H1 (cell line): ENCODE measurements at regions not wholly inside any gene's neighbourhood (a gene's known extent, or its start where the extent isn't known, plus 50 kb on each side); places are given as distances from the start of the nearest gene placed in this dataset.

Experiments
- CTCF ChIA-PET: fragments of 300-600 bp; sonication (Branson Sonifier 250); formaldehyde crosslinking; loops from one replicate; lab custom pipeline; 2021; ENCODE audit not compliant: partially characterized antibody; lab: Charles Lee
- POLR2A ChIA-PET: fragments of 300-600 bp; sonication (Branson Sonifier 250); formaldehyde crosslinking; loops from one replicate; lab custom pipeline; 2021; ENCODE audit warnings: inconsistent platforms; ENCODE audit not compliant: partially characterized antibody; lab: Charles Lee
- DNase-seq, 2 experiments: peaks; one replicate each; pipeline versions ENCODE4 v3.0.0 to v3.0.0-alpha.2; 2010 to 2022; ENCODE audit warnings: low spot score in 2 of 2, low read depth in 1 of 2, mixed read lengths in 1 of 2
- FAIRE-seq: peaks from 2 replicates; lab custom pipeline; 2011; peaks lifted over from hg19 to GRCh38; lab: Jason Lieb, UNC
- H2AFZ ChIP-seq: 2 replicates; pipeline ENCODE4 v1.8.1; 2012; ENCODE audit warnings: low read length, inconsistent platforms
- H2AK5ac ChIP-seq: 2 replicates; pipeline ENCODE4 v1.6.1; 2013; ENCODE audit warnings: low read depth, low read length
- H2BK120ac ChIP-seq: replicated peaks from 2 replicates; pipeline ENCODE3; 2013; ENCODE audit warnings: low read depth, low read length, inconsistent platforms
- H2BK12ac ChIP-seq: 2 replicates; pipeline ENCODE4 v1.6.1; 2013; ENCODE audit warnings: low read depth, low read length
- H2BK15ac ChIP-seq: 2 replicates; pipeline ENCODE4 v1.6.1; 2013; ENCODE audit warnings: low read length
- H2BK20ac ChIP-seq: 2 replicates; pipeline ENCODE4 v1.6.1; 2013; ENCODE audit warnings: low read length
- H2BK5ac ChIP-seq: 2 replicates; pipeline ENCODE4 v1.6.1; 2013; ENCODE audit warnings: low read depth, low read length
- H3K14ac ChIP-seq: 2 replicates; pipeline ENCODE4 v1.6.1; 2013; ENCODE audit warnings: inconsistent platforms; ENCODE audit not compliant: insufficient read length
- H3K18ac ChIP-seq: 2 replicates; pipeline ENCODE4 v1.6.1; 2013; ENCODE audit warnings: low read length; ENCODE audit errors: extremely low read depth
- H3K23ac ChIP-seq: 2 replicates; pipeline ENCODE4 v1.6.1; 2013; ENCODE audit warnings: inconsistent platforms; ENCODE audit not compliant: insufficient read length
- H3K23me2 ChIP-seq: 2 replicates; pipeline ENCODE4 v1.6.1; 2013; ENCODE audit warnings: low read depth, low read length
- H3K27ac ChIP-seq: 2 replicates; pipeline ENCODE4 v1.6.1; 2011; ENCODE audit warnings: low read depth, low read length, inconsistent platforms
- H3K27me3 ChIP-seq, 4 experiments: replicated peaks in 1 of 4; 1 replicate in 1 of 4; 2 replicates in 3 of 4; pipeline versions ENCODE4 v1.6.1 to v1.8.1; 2011 to 2013; ENCODE audit warnings: low read length in 3 of 4, mild to moderate bottlenecking in 3 of 4, inconsistent platforms in 2 of 4, mixed read lengths in 2 of 4, moderate library complexity in 1 of 4; ENCODE audit not compliant: control insufficient read depth in 3 of 4, insufficient read depth in 3 of 4; ENCODE audit errors: extremely low read depth in 1 of 4
- H3K36me3 ChIP-seq, 4 experiments: 2 replicates each; pipeline versions ENCODE4 v1.6.1 to v1.8.1; 2011 to 2013; ENCODE audit warnings: mild to moderate bottlenecking in 4 of 4, low read length in 3 of 4, moderate library complexity in 2 of 4, control low read depth in 1 of 4, inconsistent platforms in 1 of 4; ENCODE audit not compliant: insufficient read depth in 4 of 4, control insufficient read depth in 2 of 4
- H3K4ac ChIP-seq: replicated peaks from 2 replicates; pipeline ENCODE3; 2013; ENCODE audit warnings: low read length, low read depth, mixed read lengths, inconsistent platforms; ENCODE audit not compliant: insufficient read length
- H3K4me1 ChIP-seq, 4 experiments: replicated peaks in 1 of 4; 1 replicate in 1 of 4; 2 replicates in 3 of 4; pipeline versions ENCODE4 v1.6.1 to v1.8.1; 2011 to 2013; ENCODE audit warnings: low read length in 3 of 4, inconsistent platforms in 2 of 4, mixed read lengths in 1 of 4; ENCODE audit not compliant: insufficient read depth in 4 of 4, control insufficient read depth in 3 of 4
- H3K4me2 ChIP-seq, 2 experiments: 2 replicates each; pipeline versions ENCODE4 v1.6.1 to v1.8.1; 2011 to 2013; ENCODE audit warnings: low read depth in 2 of 2, low read length in 2 of 2, control low read depth in 1 of 2, inconsistent platforms in 1 of 2, mild to moderate bottlenecking in 1 of 2; ENCODE audit not compliant: insufficient read depth in 1 of 2
- H3K4me3 ChIP-seq, 4 experiments: fragments of 200-600, 300-600 bp in 1 of 4; sonication (generic), shearing (Covaris generic), sonication (Bioruptor Twin) in 1 of 4; 2 replicates each; pipeline versions ENCODE4 v1.5.1 to v1.8.1; 2011 to 2016; ENCODE audit warnings: low read length in 4 of 4, low read depth in 3 of 4, control low read depth in 2 of 4, inconsistent platforms in 2 of 4, mild to moderate bottlenecking in 2 of 4, mixed read lengths in 1 of 4, moderate library complexity in 1 of 4; ENCODE audit not compliant: insufficient read depth in 2 of 4; ENCODE audit errors: extremely low read depth in 1 of 4
- H3K56ac ChIP-seq: replicated peaks from 2 replicates; pipeline ENCODE3; 2013; ENCODE audit warnings: low read depth, mild to moderate bottlenecking, mixed read lengths, low read length, inconsistent platforms; ENCODE audit not compliant: insufficient read length
- H3K79me1 ChIP-seq: 2 replicates; pipeline ENCODE4 v1.6.1; 2013; ENCODE audit warnings: low read depth, low read length, control low read depth
- H3K79me2 ChIP-seq, 2 experiments: 2 replicates each; pipeline versions ENCODE4 v1.6.1 to v1.8.1; 2012 to 2013; ENCODE audit warnings: low read length in 2 of 2, mild to moderate bottlenecking in 2 of 2, inconsistent platforms in 1 of 2; ENCODE audit not compliant: insufficient read depth in 2 of 2, control insufficient read depth in 1 of 2
- H3K9ac ChIP-seq, 4 experiments: replicated peaks in 1 of 4; 1 replicate in 1 of 4; 2 replicates in 3 of 4; pipeline versions ENCODE4 v1.6.1 to v1.8.1; 2011 to 2013; ENCODE audit warnings: low read depth in 3 of 4, low read length in 3 of 4, control low read depth in 2 of 4, mild to moderate bottlenecking in 2 of 4, moderate library complexity in 2 of 4, inconsistent platforms in 1 of 4; ENCODE audit errors: extremely low read depth in 1 of 4
- H3K9me3 ChIP-seq, 2 experiments: 2 replicates each; pipeline versions ENCODE4 v1.6.1 to v1.8.1; 2012 to 2013; ENCODE audit warnings: mild to moderate bottlenecking in 2 of 2, moderate library complexity in 2 of 2, control low read depth in 1 of 2, inconsistent platforms in 1 of 2, low read depth in 1 of 2, low read length in 1 of 2, mixed read lengths in 1 of 2; ENCODE audit not compliant: insufficient read depth in 2 of 2
- H4K20me1 ChIP-seq, 2 experiments: replicated peaks in 1 of 2; 2 replicates each; pipeline versions ENCODE3 to v1.8.1; 2011 to 2013; ENCODE audit warnings: inconsistent platforms in 2 of 2, low read length in 2 of 2, mild to moderate bottlenecking in 1 of 2; ENCODE audit not compliant: insufficient read depth in 2 of 2, control insufficient read depth in 1 of 2
- H4K5ac ChIP-seq: 2 replicates; pipeline ENCODE4 v1.6.1; 2013; ENCODE audit warnings: low read length, low read depth, mixed read lengths, inconsistent platforms; ENCODE audit not compliant: insufficient read length
- H4K8ac ChIP-seq: 2 replicates; pipeline ENCODE4 v1.8.0; 2013; ENCODE audit warnings: mild to moderate bottlenecking, moderate library complexity, low read length, inconsistent platforms; ENCODE audit not compliant: insufficient read depth; ENCODE audit errors: extremely low read depth
- H4K91ac ChIP-seq: replicated peaks from 2 replicates; pipeline ENCODE3; 2013; ENCODE audit warnings: low read length, mixed read lengths, inconsistent platforms; ENCODE audit not compliant: insufficient read length
- KDM5A ChIP-seq: fragments of 200-600 bp; IDR thresholded peaks from 2 replicates; pipeline ENCODE4 v1.7.1; 2012; ENCODE audit warnings: mild to moderate bottlenecking, low read length, inconsistent platforms, mixed read lengths
- POU5F1 ChIP-seq: IDR thresholded peaks from 2 replicates; pipeline ENCODE4 v1.6.1; 2011; ENCODE audit warnings: low read depth, mild to moderate bottlenecking, low read length, moderate library complexity
- SIN3A ChIP-seq, 2 experiments: IDR thresholded peaks in 1 of 2; conservative IDR thresholded peaks in 1 of 2; 2 replicates each; pipeline ENCODE4 v1.6.1; 2011 to 2012; ENCODE audit warnings: low read length in 2 of 2, improper control_type of control experiment in 1 of 2, low read depth in 1 of 2, mild to moderate bottlenecking in 1 of 2
- ZNF274 ChIP-seq: IDR thresholded peaks from 2 replicates; pipeline ENCODE4 v1.7.0; 2012; ENCODE audit warnings: low read length, borderline replicate concordance; ENCODE audit errors: extremely low read depth

GRCh38 chr1:194929357-194929756 lies 1678.9 kb downstream of the KCNT2 start:
- Histone ChIP-seq H3K18ac (no peak overlapping the region), H4K91ac (no peak overlapping the region), H2AFZ (no peak overlapping the region), H3K14ac (no peak overlapping the region), H3K27me3 (no peaks in the 10 kb centered on the region), H2BK20ac (no peak overlapping the region), H3K23ac (no peak overlapping the region), H3K9me3 (no peaks in the 10 kb centered on the region), H4K8ac (no peak overlapping the region), H3K23me2 (no peaks in the 10 kb centered on the region), H3K9ac (no peak overlapping the region), H3K79me2 (no peaks in the 10 kb centered on the region), H4K20me1 (no peaks in the 10 kb centered on the region), H2BK15ac (no peak overlapping the region), H2BK120ac (no peak overlapping the region), H3K4me1 (no peaks in the 10 kb centered on the region), H3K79me1 (no peaks in the 10 kb centered on the region), H3K4me3 (no peak overlapping the region), H3K56ac (no peak overlapping the region), H3K4me2 (no peak overlapping the region), H4K5ac (no peak overlapping the region), H3K4ac (no peak overlapping the region), H3K36me3 (no peaks in the 10 kb centered on the region), H2BK5ac (no peak overlapping the region), H2BK12ac (no peak overlapping the region), H2AK5ac (no peak overlapping the region), H3K27ac (no peak overlapping the region)
- no peak for DNase-seq
- FAIRE-seq = no peak
- TF ChIP-seq ZNF274 (no peak), POU5F1 (no peak), KDM5A (no peak), SIN3A (conservative IDR thresholded peaks at IDR 0.05 in 1 of 2, IDR thresholded peaks at IDR 0.05 in 1 of 2; ENCODE audit: low read depth in 1 of 2, low read length in 2 of 2) (no peak)
- CTCF ChIA-PET = no interaction called here
- POLR2A ChIA-PET = no interaction called here
